GM23338 (cell line): ENCODE measurements at regions not wholly inside any gene's neighbourhood (a gene's known extent, or its start where the extent isn't known, plus 50 kb on each side); places are given as distances from the start of the nearest gene placed in this dataset.

Source experiments
- ATAC-seq: fragments of 200-7000 bp; cut with Tn5 transposase; 3 replicates; pipeline ENCODE4 v1.9.1; 2020
- DNase-seq: peaks from one replicate; pipeline ENCODE4 v3.0.0-alpha.2; 2015; ENCODE audit warnings: low spot score
- H2AFZ ChIP-seq: fragments of 200-600 bp; sonication (generic); 2 replicates; pipeline ENCODE4 v1.8.0; 2016; ENCODE audit warnings: antibody characterized with exemption, mild to moderate bottlenecking, moderate library complexity
- H3F3A ChIP-seq: fragments of 200-600 bp; sonication (generic); replicated peaks from 2 replicates; pipeline ENCODE4 v1.8.0; 2017; ENCODE audit warnings: antibody characterized with exemption, mixed run types, low read depth
- H3K27ac ChIP-seq: fragments of 200-600 bp; sonication (generic); 2 replicates; pipeline ENCODE4 v1.6.1; 2016; ENCODE audit warnings: low read depth
- H3K27me3 ChIP-seq: fragments of 200-600 bp; sonication (generic); 2 replicates; pipeline ENCODE4 v1.8.0; 2016; ENCODE audit warnings: mild to moderate bottlenecking, mixed run types, moderate library complexity; ENCODE audit not compliant: insufficient read depth
- H3K36me3 ChIP-seq: fragments of 200-600 bp; sonication (generic); 2 replicates; pipeline ENCODE4 v1.8.0; 2016; ENCODE audit warnings: mild to moderate bottlenecking; ENCODE audit not compliant: insufficient read depth
- H3K4me1 ChIP-seq: fragments of 200-600 bp; sonication (generic); 2 replicates; pipeline ENCODE4 v1.8.0; 2016; ENCODE audit warnings: mild to moderate bottlenecking, moderate library complexity; ENCODE audit not compliant: insufficient read depth
- H3K4me2 ChIP-seq: fragments of 200-600 bp; sonication (generic); 2 replicates; pipeline ENCODE4 v1.7.1; 2017; ENCODE audit warnings: mixed run types
- H3K4me3 ChIP-seq: fragments of 200-600 bp; sonication (generic); 2 replicates; pipeline ENCODE4 v1.6.1; 2016; ENCODE audit warnings: mixed run types
- H3K79me2 ChIP-seq: fragments of 200-600 bp; sonication (generic); replicated peaks from 2 replicates; pipeline ENCODE4 v1.8.0; 2017; ENCODE audit warnings: mild to moderate bottlenecking; ENCODE audit not compliant: insufficient read depth
- H3K9me2 ChIP-seq: fragments of 200-600 bp; sonication (generic); 2 replicates; pipeline ENCODE4 v1.8.0; 2017; ENCODE audit not compliant: insufficient read depth
- H4K20me1 ChIP-seq: fragments of 200-600 bp; sonication (generic); replicated peaks from 2 replicates; pipeline ENCODE4 v1.8.0; 2017; ENCODE audit warnings: mild to moderate bottlenecking; ENCODE audit not compliant: insufficient read depth
- H3K27ac Mint-ChIP-seq: 2 replicates; pipeline ENCODE4 v1.8.0; 2020; ENCODE audit warnings: inconsistent platforms, mild to moderate bottlenecking, moderate library complexity, mixed read lengths
- H3K27me3 Mint-ChIP-seq: 3 replicates; pipeline ENCODE4 v1.8.0; 2022; ENCODE audit warnings: low read depth, mild to moderate bottlenecking, moderate library complexity, mixed read lengths, inconsistent platforms; ENCODE audit not compliant: insufficient read depth, poor library complexity
- H3K36me3 Mint-ChIP-seq: 3 replicates; pipeline ENCODE4 v1.8.0; 2021; ENCODE audit warnings: low read depth, mild to moderate bottlenecking, inconsistent platforms, moderate library complexity, mixed read lengths
- H3K4me1 Mint-ChIP-seq: 3 replicates; pipeline ENCODE4 v1.8.0; 2020; ENCODE audit warnings: mild to moderate bottlenecking, inconsistent platforms, mixed read lengths
- H3K4me3 Mint-ChIP-seq: 3 replicates; pipeline ENCODE4 v1.8.0; 2021; ENCODE audit warnings: moderate library complexity, mild to moderate bottlenecking, inconsistent platforms, mixed read lengths
- H3K9me3 Mint-ChIP-seq: 3 replicates; pipeline ENCODE4 v1.8.0; 2020; ENCODE audit warnings: moderate library complexity, mild to moderate bottlenecking, inconsistent platforms, mixed read lengths
- CREB1 ChIP-seq: fragments of 250-450 bp; sonication (Bioruptor Pico); IDR thresholded peaks from 2 replicates; pipeline ENCODE4 v1.5.0; 2020; ENCODE audit warnings: low read depth, mild to moderate bottlenecking, moderate library complexity
- EZH2 ChIP-seq: fragments of 200-600 bp; sonication (generic); IDR thresholded peaks from one replicate; pipeline ENCODE4 v1.8.0; 2017; ENCODE audit warnings: antibody characterized with exemption, mild to moderate bottlenecking, low read depth; ENCODE audit not compliant: unreplicated experiment
- EZH2phosphoT487 ChIP-seq: fragments of 200-600 bp; sonication (generic); IDR thresholded peaks from one replicate; pipeline ENCODE4 v1.8.1; 2018; ENCODE audit warnings: antibody characterized with exemption; ENCODE audit not compliant: unreplicated experiment
- JUNB ChIP-seq: IDR thresholded peaks from one replicate; pipeline ENCODE4 v1.6.1; 2016; ENCODE audit warnings: antibody characterized with exemption; ENCODE audit not compliant: unreplicated experiment
- NANOG ChIP-seq: IDR thresholded peaks from 2 replicates; pipeline ENCODE4 v1.6.1; 2016; ENCODE audit warnings: antibody characterized with exemption, borderline replicate concordance
- POLR2AphosphoS5 ChIP-seq: IDR thresholded peaks from 2 replicates; pipeline ENCODE4 v1.6.1; 2016; ENCODE audit warnings: antibody characterized with exemption, low read depth
- STAT1 ChIP-seq: IDR thresholded peaks from one replicate; pipeline ENCODE4 v1.6.1; 2016; ENCODE audit warnings: antibody characterized with exemption; ENCODE audit not compliant: unreplicated experiment
- ZNF114 ChIP-seq: fragments of 250-450 bp; sonication (Bioruptor Pico); IDR thresholded peaks from 2 replicates; pipeline ENCODE4 v1.5.0; 2020; ENCODE audit warnings: mild to moderate bottlenecking, moderate library complexity
- ZNF331 ChIP-seq: fragments of 250-450 bp; sonication (Bioruptor Pico); IDR thresholded peaks from 2 replicates; pipeline ENCODE4 v1.5.0; 2020; ENCODE audit warnings: low read depth, mild to moderate bottlenecking, moderate library complexity
- TF ChIP-seq, protein P1 (sequence below), 2 experiments: fragments of 200-600 bp in 1 of 2; sonication (generic) in 1 of 2; conservative IDR thresholded peaks; 2 replicates each; pipeline versions ENCODE4 v1.5.1 to v1.6.1; 2016 to 2017; ENCODE audit warnings: antibody characterized with exemption in 2 of 2, low read depth in 2 of 2, mild to moderate bottlenecking in 2 of 2, moderate library complexity in 1 of 2
- TF ChIP-seq, protein P2 (sequence below): fragments of 250-450 bp; sonication (Bioruptor Pico); IDR thresholded peaks from 2 replicates; pipeline ENCODE4 v1.5.0; 2020; ENCODE audit warnings: mild to moderate bottlenecking, moderate library complexity
- TF ChIP-seq, protein P3 (sequence below): IDR thresholded peaks from 2 replicates; pipeline ENCODE4 v1.6.1; 2016; ENCODE audit warnings: antibody characterized with exemption
- TF ChIP-seq, protein P4 (sequence below): IDR thresholded peaks from one replicate; pipeline ENCODE4 v1.6.1; 2018; ENCODE audit warnings: antibody characterized with exemption; ENCODE audit not compliant: unreplicated experiment

DNA sequence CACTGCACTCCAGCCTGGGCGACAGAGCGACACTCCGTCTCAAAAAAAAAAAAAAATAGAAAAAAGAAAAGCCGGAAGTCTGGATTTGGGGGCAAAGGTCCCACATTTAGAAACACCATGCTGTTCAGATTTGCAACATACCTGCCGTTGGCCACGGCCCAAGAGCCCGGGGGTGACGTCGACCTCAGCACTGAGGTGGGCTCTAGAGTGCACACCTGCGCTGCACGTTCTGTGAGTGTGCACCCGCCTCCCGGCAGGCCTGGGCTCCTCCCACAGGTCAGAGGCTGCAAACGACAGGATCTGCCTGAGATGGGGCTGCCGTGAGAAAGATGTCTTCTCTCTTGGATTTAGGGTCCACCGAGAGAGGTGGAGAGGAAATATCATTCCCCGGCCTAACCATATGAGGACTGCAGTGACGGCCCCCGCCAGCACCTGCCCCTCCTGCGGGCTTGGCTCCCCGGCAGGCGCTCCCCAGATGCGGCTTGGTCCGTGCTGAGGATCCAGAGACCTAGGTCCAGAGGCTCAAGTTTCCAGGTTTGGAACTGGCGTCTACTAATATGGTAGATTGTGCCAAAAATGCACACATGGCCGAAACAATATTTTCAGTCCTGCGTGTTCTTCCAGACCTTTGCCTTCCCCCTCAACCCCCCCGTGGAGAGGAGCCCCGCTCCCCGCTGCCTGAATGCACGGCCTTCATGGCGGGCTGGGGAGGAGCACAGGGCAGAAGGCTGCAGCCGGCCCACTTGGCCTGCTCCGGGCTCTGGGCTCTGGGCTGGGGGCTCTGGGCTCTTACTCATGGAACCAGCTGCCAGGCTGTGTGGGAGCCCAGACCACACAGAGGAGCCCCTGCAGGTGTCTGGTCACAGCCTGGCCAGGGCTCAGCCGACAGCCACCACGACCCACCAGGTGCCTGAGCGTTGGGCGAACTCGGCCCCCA, 58.8 kb upstream of the FBRSL1 start:
- Mint-ChIP-seq H3K9me3 (peaks cover 29% of the 10 kb centered on the region), H3K4me3 (peak overlapping the region; percentile 46; the same call in 1 of the 3 replicates), H3K27ac (no peak overlapping the region), H3K36me3 (peaks cover 22% of the 10 kb centered on the region), H3K27me3 (peaks cover 62% of the 10 kb centered on the region), H3K4me1 (peaks cover 34% of the 10 kb centered on the region)
- Histone ChIP-seq H2AFZ (no peak overlapping the region), H3K4me1 (0 out of 2 replicates have a peak, but pooled peaks cover 9% of the 10 kb centered on the region), H3K79me2 (no peaks in the 10 kb centered on the region), H3K27ac (no peak overlapping the region), H3K9me2 (no peaks in the 10 kb centered on the region), H3K4me2 (peak overlapping the region; percentile 65), H3F3A (no peaks in the 10 kb centered on the region), H4K20me1 (no peaks in the 10 kb centered on the region), H3K36me3 (no peaks in the 10 kb centered on the region), H3K27me3 (peaks cover 60% of the 10 kb centered on the region), H3K4me3 (peak overlapping the region; percentile 35; the same call in 1 of the 2 replicates)
- DNase-seq (peak; percentile 46), ATAC-seq (peak; percentile 38)
- TF ChIP-seq NANOG, result no peak
- TF ChIP-seq, protein P1, sequence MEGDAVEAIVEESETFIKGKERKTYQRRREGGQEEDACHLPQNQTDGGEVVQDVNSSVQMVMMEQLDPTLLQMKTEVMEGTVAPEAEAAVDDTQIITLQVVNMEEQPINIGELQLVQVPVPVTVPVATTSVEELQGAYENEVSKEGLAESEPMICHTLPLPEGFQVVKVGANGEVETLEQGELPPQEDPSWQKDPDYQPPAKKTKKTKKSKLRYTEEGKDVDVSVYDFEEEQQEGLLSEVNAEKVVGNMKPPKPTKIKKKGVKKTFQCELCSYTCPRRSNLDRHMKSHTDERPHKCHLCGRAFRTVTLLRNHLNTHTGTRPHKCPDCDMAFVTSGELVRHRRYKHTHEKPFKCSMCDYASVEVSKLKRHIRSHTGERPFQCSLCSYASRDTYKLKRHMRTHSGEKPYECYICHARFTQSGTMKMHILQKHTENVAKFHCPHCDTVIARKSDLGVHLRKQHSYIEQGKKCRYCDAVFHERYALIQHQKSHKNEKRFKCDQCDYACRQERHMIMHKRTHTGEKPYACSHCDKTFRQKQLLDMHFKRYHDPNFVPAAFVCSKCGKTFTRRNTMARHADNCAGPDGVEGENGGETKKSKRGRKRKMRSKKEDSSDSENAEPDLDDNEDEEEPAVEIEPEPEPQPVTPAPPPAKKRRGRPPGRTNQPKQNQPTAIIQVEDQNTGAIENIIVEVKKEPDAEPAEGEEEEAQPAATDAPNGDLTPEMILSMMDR (conservative IDR thresholded peaks at IDR 0.05; ENCODE audit: low read depth in 2 of 2), result no peak
- TF ChIP-seq, protein P2, sequence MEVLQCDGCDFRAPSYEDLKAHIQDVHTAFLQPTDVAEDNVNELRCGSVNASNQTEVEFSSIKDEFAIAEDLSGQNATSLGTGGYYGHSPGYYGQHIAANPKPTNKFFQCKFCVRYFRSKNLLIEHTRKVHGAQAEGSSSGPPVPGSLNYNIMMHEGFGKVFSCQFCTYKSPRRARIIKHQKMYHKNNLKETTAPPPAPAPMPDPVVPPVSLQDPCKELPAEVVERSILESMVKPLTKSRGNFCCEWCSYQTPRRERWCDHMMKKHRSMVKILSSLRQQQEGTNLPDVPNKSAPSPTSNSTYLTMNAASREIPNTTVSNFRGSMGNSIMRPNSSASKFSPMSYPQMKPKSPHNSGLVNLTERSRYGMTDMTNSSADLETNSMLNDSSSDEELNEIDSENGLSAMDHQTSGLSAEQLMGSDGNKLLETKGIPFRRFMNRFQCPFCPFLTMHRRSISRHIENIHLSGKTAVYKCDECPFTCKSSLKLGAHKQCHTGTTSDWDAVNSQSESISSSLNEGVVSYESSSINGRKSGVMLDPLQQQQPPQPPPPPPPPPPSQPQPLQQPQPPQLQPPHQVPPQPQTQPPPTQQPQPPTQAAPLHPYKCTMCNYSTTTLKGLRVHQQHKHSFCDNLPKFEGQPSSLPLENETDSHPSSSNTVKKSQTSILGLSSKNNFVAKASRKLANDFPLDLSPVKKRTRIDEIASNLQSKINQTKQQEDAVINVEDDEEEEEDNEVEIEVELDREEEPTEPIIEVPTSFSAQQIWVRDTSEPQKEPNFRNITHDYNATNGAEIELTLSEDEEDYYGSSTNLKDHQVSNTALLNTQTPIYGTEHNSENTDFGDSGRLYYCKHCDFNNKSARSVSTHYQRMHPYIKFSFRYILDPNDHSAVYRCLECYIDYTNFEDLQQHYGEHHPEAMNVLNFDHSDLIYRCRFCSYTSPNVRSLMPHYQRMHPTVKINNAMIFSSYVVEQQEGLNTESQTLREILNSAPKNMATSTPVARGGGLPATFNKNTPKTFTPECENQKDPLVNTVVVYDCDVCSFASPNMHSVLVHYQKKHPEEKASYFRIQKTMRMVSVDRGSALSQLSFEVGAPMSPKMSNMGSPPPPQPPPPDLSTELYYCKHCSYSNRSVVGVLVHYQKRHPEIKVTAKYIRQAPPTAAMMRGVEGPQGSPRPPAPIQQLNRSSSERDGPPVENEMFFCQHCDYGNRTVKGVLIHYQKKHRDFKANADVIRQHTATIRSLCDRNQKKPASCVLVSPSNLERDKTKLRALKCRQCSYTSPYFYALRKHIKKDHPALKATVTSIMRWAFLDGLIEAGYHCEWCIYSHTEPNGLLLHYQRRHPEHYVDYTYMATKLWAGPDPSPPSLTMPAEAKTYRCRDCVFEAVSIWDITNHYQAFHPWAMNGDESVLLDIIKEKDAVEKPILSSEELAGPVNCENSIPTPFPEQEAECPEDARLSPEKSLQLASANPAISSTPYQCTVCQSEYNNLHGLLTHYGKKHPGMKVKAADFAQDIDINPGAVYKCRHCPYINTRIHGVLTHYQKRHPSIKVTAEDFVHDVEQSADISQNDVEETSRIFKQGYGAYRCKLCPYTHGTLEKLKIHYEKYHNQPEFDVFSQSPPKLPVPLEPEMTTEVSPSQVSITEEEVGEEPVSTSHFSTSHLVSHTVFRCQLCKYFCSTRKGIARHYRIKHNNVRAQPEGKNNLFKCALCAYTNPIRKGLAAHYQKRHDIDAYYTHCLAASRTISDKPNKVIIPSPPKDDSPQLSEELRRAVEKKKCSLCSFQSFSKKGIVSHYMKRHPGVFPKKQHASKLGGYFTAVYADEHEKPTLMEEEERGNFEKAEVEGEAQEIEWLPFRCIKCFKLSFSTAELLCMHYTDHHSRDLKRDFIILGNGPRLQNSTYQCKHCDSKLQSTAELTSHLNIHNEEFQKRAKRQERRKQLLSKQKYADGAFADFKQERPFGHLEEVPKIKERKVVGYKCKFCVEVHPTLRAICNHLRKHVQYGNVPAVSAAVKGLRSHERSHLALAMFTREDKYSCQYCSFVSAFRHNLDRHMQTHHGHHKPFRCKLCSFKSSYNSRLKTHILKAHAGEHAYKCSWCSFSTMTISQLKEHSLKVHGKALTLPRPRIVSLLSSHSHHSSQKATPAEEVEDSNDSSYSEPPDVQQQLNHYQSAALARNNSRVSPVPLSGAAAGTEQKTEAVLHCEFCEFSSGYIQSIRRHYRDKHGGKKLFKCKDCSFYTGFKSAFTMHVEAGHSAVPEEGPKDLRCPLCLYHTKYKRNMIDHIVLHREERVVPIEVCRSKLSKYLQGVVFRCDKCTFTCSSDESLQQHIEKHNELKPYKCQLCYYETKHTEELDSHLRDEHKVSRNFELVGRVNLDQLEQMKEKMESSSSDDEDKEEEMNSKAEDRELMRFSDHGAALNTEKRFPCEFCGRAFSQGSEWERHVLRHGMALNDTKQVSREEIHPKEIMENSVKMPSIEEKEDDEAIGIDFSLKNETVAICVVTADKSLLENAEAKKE, result no peak
- TF ChIP-seq, protein P3, sequence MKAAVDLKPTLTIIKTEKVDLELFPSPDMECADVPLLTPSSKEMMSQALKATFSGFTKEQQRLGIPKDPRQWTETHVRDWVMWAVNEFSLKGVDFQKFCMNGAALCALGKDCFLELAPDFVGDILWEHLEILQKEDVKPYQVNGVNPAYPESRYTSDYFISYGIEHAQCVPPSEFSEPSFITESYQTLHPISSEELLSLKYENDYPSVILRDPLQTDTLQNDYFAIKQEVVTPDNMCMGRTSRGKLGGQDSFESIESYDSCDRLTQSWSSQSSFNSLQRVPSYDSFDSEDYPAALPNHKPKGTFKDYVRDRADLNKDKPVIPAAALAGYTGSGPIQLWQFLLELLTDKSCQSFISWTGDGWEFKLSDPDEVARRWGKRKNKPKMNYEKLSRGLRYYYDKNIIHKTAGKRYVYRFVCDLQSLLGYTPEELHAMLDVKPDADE, result no peak
- TF ChIP-seq ZNF331 (CRISPR knock-in tag), result no peak
- no peak for TF ChIP-seq CREB1 (CRISPR knock-in tag)
- TF ChIP-seq ZNF114, result no peak
- TF ChIP-seq JUNB, result no peak
- TF ChIP-seq STAT1, result no peak
- TF ChIP-seq EZH2phosphoT487, result no peak
- TF ChIP-seq EZH2, result no peak
- TF ChIP-seq, protein P4, sequence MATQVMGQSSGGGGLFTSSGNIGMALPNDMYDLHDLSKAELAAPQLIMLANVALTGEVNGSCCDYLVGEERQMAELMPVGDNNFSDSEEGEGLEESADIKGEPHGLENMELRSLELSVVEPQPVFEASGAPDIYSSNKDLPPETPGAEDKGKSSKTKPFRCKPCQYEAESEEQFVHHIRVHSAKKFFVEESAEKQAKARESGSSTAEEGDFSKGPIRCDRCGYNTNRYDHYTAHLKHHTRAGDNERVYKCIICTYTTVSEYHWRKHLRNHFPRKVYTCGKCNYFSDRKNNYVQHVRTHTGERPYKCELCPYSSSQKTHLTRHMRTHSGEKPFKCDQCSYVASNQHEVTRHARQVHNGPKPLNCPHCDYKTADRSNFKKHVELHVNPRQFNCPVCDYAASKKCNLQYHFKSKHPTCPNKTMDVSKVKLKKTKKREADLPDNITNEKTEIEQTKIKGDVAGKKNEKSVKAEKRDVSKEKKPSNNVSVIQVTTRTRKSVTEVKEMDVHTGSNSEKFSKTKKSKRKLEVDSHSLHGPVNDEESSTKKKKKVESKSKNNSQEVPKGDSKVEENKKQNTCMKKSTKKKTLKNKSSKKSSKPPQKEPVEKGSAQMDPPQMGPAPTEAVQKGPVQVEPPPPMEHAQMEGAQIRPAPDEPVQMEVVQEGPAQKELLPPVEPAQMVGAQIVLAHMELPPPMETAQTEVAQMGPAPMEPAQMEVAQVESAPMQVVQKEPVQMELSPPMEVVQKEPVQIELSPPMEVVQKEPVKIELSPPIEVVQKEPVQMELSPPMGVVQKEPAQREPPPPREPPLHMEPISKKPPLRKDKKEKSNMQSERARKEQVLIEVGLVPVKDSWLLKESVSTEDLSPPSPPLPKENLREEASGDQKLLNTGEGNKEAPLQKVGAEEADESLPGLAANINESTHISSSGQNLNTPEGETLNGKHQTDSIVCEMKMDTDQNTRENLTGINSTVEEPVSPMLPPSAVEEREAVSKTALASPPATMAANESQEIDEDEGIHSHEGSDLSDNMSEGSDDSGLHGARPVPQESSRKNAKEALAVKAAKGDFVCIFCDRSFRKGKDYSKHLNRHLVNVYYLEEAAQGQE, result no peak
- TF ChIP-seq POLR2AphosphoS5, result no peak
